ENCODE measurements at regions not wholly inside any gene's neighbourhood (a gene's known extent, or its start where the extent isn't known, plus 50 kb on each side); places are given as distances from the start of the nearest gene placed in this dataset.

DNA sequence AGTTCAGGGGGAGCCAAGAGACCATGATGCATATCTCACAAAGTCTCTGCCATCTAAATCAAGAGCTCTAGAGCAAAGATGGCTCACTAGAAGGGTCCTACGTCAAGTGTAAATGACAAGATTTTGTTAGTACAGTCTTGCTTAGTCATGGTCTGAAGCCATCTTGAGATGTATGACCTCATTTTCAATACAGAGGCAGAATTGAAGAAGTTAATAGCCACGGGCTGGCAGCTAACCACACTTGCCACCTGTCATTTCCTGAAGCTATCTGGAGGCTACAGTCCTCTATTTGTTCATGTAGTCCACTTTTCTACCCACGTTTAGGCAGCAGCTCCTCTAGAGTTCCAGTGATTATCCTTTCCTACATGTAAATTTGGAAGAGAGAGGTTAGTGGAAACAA is 231.7 kb upstream of the CDH12 start:
- TF ChIP-seq, protein P1, sequence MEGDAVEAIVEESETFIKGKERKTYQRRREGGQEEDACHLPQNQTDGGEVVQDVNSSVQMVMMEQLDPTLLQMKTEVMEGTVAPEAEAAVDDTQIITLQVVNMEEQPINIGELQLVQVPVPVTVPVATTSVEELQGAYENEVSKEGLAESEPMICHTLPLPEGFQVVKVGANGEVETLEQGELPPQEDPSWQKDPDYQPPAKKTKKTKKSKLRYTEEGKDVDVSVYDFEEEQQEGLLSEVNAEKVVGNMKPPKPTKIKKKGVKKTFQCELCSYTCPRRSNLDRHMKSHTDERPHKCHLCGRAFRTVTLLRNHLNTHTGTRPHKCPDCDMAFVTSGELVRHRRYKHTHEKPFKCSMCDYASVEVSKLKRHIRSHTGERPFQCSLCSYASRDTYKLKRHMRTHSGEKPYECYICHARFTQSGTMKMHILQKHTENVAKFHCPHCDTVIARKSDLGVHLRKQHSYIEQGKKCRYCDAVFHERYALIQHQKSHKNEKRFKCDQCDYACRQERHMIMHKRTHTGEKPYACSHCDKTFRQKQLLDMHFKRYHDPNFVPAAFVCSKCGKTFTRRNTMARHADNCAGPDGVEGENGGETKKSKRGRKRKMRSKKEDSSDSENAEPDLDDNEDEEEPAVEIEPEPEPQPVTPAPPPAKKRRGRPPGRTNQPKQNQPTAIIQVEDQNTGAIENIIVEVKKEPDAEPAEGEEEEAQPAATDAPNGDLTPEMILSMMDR (IDR thresholded peaks at IDR 0.05; ENCODE audit: insufficient read depth, low read length, poor library complexity, severe bottlenecking): no peak
- TF ChIP-seq EZH2phosphoT487 (conservative IDR thresholded peaks at IDR 0.05; ENCODE audit: low read length): no peak

Measured in SU-DHL-6 (cell line).